ENCODE measurements at regions not wholly inside any gene's neighbourhood (a gene's known extent, or its start where the extent isn't known, plus 50 kb on each side); places are given as distances from the start of the nearest gene placed in this dataset.

DNA sequence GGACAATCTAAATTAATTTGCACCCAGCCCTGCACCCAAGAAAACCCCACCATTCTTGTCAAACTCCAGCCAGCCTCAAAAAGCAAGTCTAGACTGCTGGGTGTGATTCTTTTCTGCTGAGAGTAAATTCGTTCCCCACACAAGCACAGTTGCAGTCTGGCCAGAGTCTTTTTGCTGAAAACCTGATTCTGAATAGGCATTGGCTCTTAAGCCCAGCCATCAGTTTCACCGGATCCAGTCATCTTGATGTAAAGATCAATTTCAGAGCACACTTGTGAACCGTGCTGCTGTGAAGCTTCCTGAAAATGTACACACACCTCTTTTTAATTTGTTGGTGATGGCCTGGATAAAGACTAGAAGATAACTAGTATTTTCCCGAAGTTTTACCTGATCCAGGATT, 159.4 kb upstream of the GGTLC1 start:
- Histone ChIP-seq H3K4me1 (replicated peaks in 1 of 2; ENCODE audit: control insufficient read depth in 2 of 2, insufficient read depth in 2 of 2, low read length in 2 of 2) (no peaks in the 10 kb centered on the region), H3K4me3 (no peak overlapping the region), H3K9me3 (replicated peaks; ENCODE audit: control insufficient read depth, insufficient read depth, low read depth, low read length) (no peaks in the 10 kb centered on the region), H3K9me1 (ENCODE audit: control insufficient read depth, insufficient read depth, low read length) (no peaks in the 10 kb centered on the region), H3K36me3 (ENCODE audit: control insufficient read depth, insufficient read depth, low read length) (no peaks in the 10 kb centered on the region), H4K20me1 (replicated peaks; ENCODE audit: control insufficient read depth, insufficient read depth, low read length) (no peaks in the 10 kb centered on the region; the same call in 1 of the 2 replicates), H3K27ac (ENCODE audit: extremely low read depth, low read depth, low read length) (no peak overlapping the region), H3K27me3 (ENCODE audit: control insufficient read depth in 2 of 2, insufficient read depth in 2 of 2, low read length in 2 of 2) (no peaks in the 10 kb centered on the region), H3K9ac (ENCODE audit: insufficient read depth in 1 of 2, low read depth in 2 of 2, low read length in 2 of 2) (no peak overlapping the region), H3K4me2 (ENCODE audit: insufficient read depth, low read length) (no peak overlapping the region), H2AFZ (ENCODE audit: low read depth, low read length) (no peak overlapping the region), H3K79me2 (ENCODE audit: control insufficient read depth, insufficient read depth, low read length) (no peaks in the 10 kb centered on the region)
- ChIA-PET CTCF (ENCODE audit: low intra/inter-chr PET ratio) (no interaction called here), POLR2A (no interaction called here)
- no peak for ATAC-seq
- no peak for FAIRE-seq
- 3% methylated on average over 4 of the region's 4 CpGs for whole genome bisulfite sequencing (ENCODE audit: insufficient coverage, low coverage, missing lambda C conversion rate)
- in situ Hi-C loops (cut with MboI) (no loop called here), intact Hi-C loops (cut with micrococcal nuclease) (no loop called here)
- DNase-seq (ENCODE audit: extremely low read depth in 1 of 4, low spot score in 3 of 4), result no peak
- TF ChIP-seq STAG1 (CRISPR knock-in tag; IDR thresholded peaks at IDR 0.05; ENCODE audit: borderline replicate concordance), result no peak
- TF ChIP-seq ZNF347 (CRISPR knock-in tag; IDR thresholded peaks at IDR 0.05; ENCODE audit: low read depth), result no peak
- no peak for TF ChIP-seq MTF1 (CRISPR knock-in tag; IDR thresholded peaks at IDR 0.05; ENCODE audit: borderline replicate concordance)
- TF ChIP-seq MYC (IDR thresholded peaks at IDR 0.05; ENCODE audit: low read depth, low read length), result no peak
- TF ChIP-seq MYC (CRISPR knock-in tag; IDR thresholded peaks at IDR 0.05; ENCODE audit: borderline replicate concordance, low read depth), result no peak
- TF ChIP-seq SAP30 (IDR thresholded peaks at IDR 0.05; ENCODE audit: borderline replicate concordance, insufficient read depth, low read depth, low read length, poor library complexity, severe bottlenecking), result no peak
- TF ChIP-seq TRIM28 (IDR thresholded peaks at IDR 0.05), result no peak
- no peak for TF ChIP-seq TEAD4 (IDR thresholded peaks at IDR 0.05; ENCODE audit: low read length)
- no peak for TF ChIP-seq TEAD4 (CRISPR knock-in tag; IDR thresholded peaks at IDR 0.05; ENCODE audit: borderline replicate concordance)
- TF ChIP-seq, protein P1, sequence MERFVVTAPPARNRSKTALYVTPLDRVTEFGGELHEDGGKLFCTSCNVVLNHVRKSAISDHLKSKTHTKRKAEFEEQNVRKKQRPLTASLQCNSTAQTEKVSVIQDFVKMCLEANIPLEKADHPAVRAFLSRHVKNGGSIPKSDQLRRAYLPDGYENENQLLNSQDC (CRISPR knock-in tag; IDR thresholded peaks at IDR 0.05), result no peak
- TF ChIP-seq ZSCAN32 (CRISPR knock-in tag; IDR thresholded peaks at IDR 0.05), result no peak
- TF ChIP-seq E2F3 (CRISPR knock-in tag; IDR thresholded peaks at IDR 0.05), result no peak
- no TSS peak for BruUV-seq (replicated peaks)

Measured in K562 (cell line).